ENCODE measurements at regions not wholly inside any gene's neighbourhood (a gene's known extent, or its start where the extent isn't known, plus 50 kb on each side); places are given as distances from the start of the nearest gene placed in this dataset.
"Not testable (repeated sequence)": the region's sequence is repeated elsewhere in the genome, so short reads cannot be mapped to it uniquely, and the experiment has no call there.

DNA sequence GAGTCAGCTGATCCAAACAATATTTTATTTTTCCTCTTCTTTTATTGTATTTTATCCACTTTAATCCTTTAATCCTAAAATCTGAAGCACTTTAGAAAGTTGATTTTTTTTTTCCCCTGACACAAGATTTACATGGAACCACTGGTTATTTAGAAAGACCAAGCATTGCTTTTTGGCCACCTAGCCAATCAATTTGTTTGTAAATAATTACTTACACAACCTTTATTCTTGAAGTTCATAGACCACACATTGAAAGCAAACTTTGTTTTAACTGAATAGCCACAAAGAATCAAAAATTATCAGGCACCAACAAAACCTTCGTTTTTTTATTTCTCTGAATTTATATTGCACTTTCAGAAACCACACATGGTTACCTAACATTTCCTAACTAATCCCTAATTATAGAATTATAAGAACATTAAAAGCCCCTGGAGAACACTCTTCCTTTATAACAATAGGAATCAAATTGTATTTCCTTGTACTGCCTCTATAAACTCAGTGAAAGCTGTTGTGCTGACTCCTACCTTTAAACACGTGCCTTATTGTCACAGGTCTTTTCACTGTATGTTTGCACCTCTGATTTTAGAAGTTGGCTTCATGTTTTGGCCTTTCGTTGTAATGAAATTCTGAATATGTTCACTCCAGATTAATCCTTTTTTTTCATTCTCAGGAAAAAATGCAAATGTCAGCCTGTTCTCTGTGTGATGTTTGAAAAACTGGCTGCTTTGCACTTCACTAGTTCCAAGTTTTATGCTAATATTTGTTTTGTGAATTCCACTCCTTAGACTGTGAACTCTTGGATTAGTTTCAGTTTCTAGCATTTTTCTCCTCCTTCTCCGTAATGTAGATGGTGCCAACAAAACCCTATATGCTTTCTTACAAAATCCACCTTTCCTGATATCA, 1511.9 kb downstream of the REEP3 start:
- H3K4me1 ChIP-seq (ENCODE audit: control insufficient read depth, insufficient read depth, low read length) = peaks cover 16% of the 10 kb centered on the region
- H3K27me3 ChIP-seq (ENCODE audit: control insufficient read depth, insufficient read depth, low read length) = no peaks in the 10 kb centered on the region
- peaks cover 4% of the 10 kb centered on the region for H3K9me3 ChIP-seq (ENCODE audit: control insufficient read depth, low read length)
- peak overlapping the region; percentile 32 for H3K4me3 ChIP-seq (ENCODE audit: low read length)
- H3K9ac ChIP-seq (ENCODE audit: low read length) = peak overlapping the region; percentile 49
- no peaks in the 10 kb centered on the region for H3K36me3 ChIP-seq (ENCODE audit: control insufficient read depth, insufficient read depth, low read length)

DNA sequence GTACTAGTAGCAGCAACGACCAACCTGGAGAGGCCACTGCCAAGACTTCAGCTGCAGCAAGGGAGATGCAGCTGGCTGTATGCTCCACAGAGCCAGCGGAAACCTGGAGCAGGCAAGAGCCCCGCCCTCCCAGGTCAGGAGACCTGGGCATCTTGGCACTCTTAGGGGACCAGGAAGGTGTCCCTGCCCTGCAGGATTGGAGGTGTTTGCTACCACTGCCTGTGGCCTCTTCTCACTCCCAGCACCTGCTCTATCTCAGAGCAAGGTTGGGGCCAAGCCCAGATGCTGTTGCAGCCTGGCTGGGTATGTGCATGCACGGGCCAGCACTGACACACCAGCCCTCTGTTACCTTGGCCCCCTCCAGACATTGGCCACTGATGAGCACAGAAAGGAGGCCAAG, 1512.8 kb downstream of the REEP3 start:
- Histone ChIP-seq H3K9me3 (ENCODE audit: control insufficient read depth, low read length) (peaks cover 4% of the 10 kb centered on the region), H3K36me3 (ENCODE audit: control insufficient read depth, insufficient read depth, low read length) (no peaks in the 10 kb centered on the region), H3K27me3 (ENCODE audit: control insufficient read depth, insufficient read depth, low read length) (no peaks in the 10 kb centered on the region), H3K4me3 (ENCODE audit: low read length) (peak overlapping the region; percentile 32), H3K4me1 (ENCODE audit: control insufficient read depth, insufficient read depth, low read length) (peaks cover 16% of the 10 kb centered on the region), H3K9ac (ENCODE audit: low read length) (no peak overlapping the region)

DNA sequence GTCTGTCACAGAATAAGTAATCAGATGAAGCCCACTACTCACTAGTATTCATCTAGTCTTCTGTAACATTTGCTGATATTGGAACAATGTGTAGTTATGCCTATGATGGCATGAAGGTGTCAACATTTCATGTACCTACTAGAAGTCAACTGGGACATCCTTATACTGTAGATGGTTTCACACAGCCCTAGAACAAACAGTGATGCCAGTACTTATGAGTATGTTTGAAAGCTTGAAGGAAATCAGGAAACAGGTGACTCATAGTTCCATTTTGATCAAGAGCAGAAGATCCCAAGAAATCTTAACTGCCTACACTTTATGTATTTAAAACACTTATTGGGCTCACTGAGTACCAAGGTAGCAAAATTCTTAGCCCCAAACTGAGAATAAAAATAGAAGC, 1519.6 kb downstream of the REEP3 start:
- no peaks in the 10 kb centered on the region for H3K27me3 ChIP-seq (ENCODE audit: control insufficient read depth, insufficient read depth, low read length)
- H3K36me3 ChIP-seq (ENCODE audit: control insufficient read depth, insufficient read depth, low read length) = no peaks in the 10 kb centered on the region
- H3K9me3 ChIP-seq (ENCODE audit: control insufficient read depth, low read length) = no peaks in the 10 kb centered on the region
- no peak overlapping the region for H3K9ac ChIP-seq (ENCODE audit: low read length)
- no peaks in the 10 kb centered on the region for H3K4me1 ChIP-seq (ENCODE audit: control insufficient read depth, insufficient read depth, low read length)
- H3K4me3 ChIP-seq (ENCODE audit: low read length) = no peak overlapping the region

DNA sequence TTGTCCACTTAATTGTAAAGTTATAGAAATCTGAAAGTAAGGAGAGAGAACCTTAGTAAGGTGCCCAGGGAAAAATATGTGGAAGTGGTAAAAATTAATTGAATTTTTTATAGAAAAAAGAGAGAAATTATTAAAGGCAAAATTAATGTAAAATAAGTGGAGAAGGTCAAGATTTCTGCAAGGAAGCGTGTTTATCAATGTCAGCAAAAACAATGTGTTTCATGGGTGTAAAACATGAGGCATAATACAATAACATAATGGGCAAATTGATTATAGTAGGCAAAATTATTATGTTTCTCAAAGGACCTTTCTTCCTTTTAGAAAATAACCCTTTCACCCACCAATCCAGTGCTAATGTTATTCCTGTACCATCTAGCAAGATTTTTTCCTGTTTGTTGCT, 1520.1 kb downstream of the REEP3 start:
- no peaks in the 10 kb centered on the region for H3K27me3 ChIP-seq (ENCODE audit: control insufficient read depth, insufficient read depth, low read length)
- H3K4me3 ChIP-seq (ENCODE audit: low read length) = no peak overlapping the region
- no peaks in the 10 kb centered on the region for H3K9me3 ChIP-seq (ENCODE audit: control insufficient read depth, low read length)
- no peak overlapping the region for H3K9ac ChIP-seq (ENCODE audit: low read length)
- H3K36me3 ChIP-seq (ENCODE audit: control insufficient read depth, insufficient read depth, low read length) = no peaks in the 10 kb centered on the region
- H3K4me1 ChIP-seq (ENCODE audit: control insufficient read depth, insufficient read depth, low read length) = no peaks in the 10 kb centered on the region

DNA sequence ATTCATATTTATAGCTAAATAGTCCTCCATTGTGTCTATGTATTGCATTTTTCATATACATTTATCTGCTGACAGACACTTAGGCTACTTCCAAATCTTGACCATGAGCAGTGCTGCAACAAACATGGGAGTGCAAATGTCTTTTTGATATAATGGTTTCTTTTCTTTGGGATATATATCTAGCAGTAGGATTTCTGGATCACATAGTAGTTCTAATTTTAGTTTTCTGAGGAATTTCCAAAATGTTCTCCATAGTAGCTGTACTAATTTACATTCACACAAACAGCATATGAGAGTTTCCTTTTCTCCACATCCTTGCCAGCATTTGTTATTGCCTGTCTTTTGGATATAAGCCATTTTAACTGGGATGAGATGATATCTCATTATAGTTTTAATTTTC, 1521.3 kb downstream of the REEP3 start:
- Histone ChIP-seq H3K36me3 (ENCODE audit: control insufficient read depth, insufficient read depth, low read length) (no peaks in the 10 kb centered on the region), H3K4me3 (ENCODE audit: low read length) (no peak overlapping the region), H3K4me1 (ENCODE audit: control insufficient read depth, insufficient read depth, low read length) (no peaks in the 10 kb centered on the region), H3K9me3 (ENCODE audit: control insufficient read depth, low read length) (no peaks in the 10 kb centered on the region), H3K27me3 (ENCODE audit: control insufficient read depth, insufficient read depth, low read length) (no peaks in the 10 kb centered on the region), H3K9ac (ENCODE audit: low read length) (no peak overlapping the region)

DNA sequence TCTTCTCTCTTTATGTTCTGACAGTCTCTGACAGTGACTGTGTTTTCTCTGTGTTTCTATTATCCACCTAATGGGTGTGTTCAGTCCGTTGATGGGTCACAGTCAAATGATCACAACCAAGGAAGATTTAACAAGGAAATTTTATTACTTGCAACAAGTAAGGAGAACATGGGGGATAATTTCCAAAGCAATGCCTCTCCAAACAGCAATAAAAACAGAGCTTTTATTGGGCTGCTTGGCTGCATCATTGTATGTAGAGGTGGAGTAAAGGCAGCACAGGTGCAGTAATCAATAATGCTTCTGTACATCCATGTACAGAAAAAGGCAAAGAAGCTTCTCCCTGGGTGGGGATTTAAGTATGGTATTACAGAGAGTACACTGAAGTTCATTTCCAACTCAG, 1525.6 kb downstream of the REEP3 start:
- Histone ChIP-seq H3K9me3 (ENCODE audit: control insufficient read depth, low read length) (no peaks in the 10 kb centered on the region), H3K27me3 (ENCODE audit: control insufficient read depth, insufficient read depth, low read length) (no peaks in the 10 kb centered on the region), H3K9ac (ENCODE audit: low read length) (no peak overlapping the region), H3K4me1 (ENCODE audit: control insufficient read depth, insufficient read depth, low read length) (no peaks in the 10 kb centered on the region), H3K4me3 (ENCODE audit: low read length) (no peak overlapping the region), H3K36me3 (ENCODE audit: control insufficient read depth, insufficient read depth, low read length) (no peaks in the 10 kb centered on the region)

DNA sequence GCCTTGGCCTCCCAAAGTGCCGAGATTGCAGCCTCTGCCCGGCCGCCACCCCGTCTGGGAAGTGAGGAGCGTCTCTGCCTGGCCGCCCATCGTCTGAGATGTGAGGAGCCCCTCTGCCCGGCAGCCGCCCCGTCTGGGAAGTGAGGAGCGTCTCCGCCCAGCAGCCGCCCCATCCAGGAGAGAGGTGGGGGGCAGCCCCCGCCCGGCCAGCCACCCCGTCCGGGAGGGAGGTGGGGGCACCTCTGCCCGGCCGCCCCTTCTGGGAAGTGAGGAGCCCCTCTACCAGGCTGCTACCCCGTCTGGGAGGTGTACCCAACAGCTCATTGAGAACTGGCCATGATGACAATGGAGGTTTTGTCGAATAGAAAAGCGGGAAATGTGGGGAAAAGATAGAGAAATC, 1530.9 kb downstream of the REEP3 start:
- not testable (repeated sequence) for H3K27me3 ChIP-seq (ENCODE audit: control insufficient read depth, insufficient read depth, low read length); H3K36me3 ChIP-seq (ENCODE audit: control insufficient read depth, insufficient read depth, low read length); H3K4me3 ChIP-seq (ENCODE audit: low read length); H3K9ac ChIP-seq (ENCODE audit: low read length); H3K9me3 ChIP-seq (ENCODE audit: control insufficient read depth, low read length); H3K4me1 ChIP-seq (ENCODE audit: control insufficient read depth, insufficient read depth, low read length)

DNA sequence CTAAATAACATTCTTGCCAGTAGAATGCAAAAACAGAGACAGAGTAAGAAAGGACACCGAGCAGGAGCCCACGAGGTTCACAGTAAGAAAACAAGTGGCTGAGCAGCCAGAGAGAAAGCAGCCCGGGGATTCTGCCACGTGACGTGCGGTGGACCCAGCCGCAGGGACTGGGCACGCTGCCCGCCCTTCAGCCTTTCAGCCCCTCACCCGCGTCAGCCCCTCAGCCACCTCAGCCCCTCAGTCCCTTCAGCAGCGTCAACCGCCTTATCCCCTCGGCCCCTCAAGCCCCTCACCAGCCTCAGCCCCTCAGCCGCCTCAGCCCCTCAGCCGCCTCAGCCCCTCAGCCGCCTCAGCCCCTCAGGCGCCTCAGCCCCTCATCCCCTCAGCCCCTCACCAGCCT, 1532.2 kb downstream of the REEP3 start:
- not testable (repeated sequence) for H3K4me3 ChIP-seq (ENCODE audit: low read length); H3K4me1 ChIP-seq (ENCODE audit: control insufficient read depth, insufficient read depth, low read length); H3K27me3 ChIP-seq (ENCODE audit: control insufficient read depth, insufficient read depth, low read length); H3K9me3 ChIP-seq (ENCODE audit: control insufficient read depth, low read length); H3K36me3 ChIP-seq (ENCODE audit: control insufficient read depth, insufficient read depth, low read length); H3K9ac ChIP-seq (ENCODE audit: low read length)

DNA sequence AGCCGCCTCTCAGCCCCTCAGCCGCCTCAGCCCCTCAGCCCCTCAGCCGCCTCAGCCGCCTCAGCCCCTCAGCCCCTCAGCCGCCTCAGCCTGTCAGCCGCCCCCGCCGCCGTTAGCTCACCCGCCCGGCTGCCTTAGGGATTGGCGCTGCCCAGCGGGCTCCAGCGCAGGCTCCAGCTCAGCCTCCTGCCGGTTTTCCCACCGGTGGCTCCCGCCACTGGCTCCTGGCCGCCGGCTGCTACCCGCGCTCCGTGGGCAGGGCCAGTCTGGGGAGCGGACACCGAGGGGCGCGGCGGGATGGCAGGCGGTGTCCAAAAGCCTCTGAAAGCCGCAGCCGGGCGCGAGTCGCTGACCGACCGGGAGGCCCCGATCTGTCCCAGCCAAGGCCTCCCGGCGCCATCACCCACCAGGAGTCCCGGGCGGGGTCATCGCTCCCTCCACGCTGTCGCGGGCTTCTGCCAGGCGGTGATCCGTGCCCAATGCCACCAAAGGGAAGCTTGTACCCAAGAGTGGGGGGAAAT, 1532.7 kb downstream of the REEP3 start:
- H3K36me3 ChIP-seq (ENCODE audit: control insufficient read depth, insufficient read depth, low read length); H3K27me3 ChIP-seq (ENCODE audit: control insufficient read depth, insufficient read depth, low read length); H3K4me3 ChIP-seq (ENCODE audit: low read length); H3K9me3 ChIP-seq (ENCODE audit: control insufficient read depth, low read length); H3K9ac ChIP-seq (ENCODE audit: low read length); H3K4me1 ChIP-seq (ENCODE audit: control insufficient read depth, insufficient read depth, low read length): not testable (repeated sequence)

DNA sequence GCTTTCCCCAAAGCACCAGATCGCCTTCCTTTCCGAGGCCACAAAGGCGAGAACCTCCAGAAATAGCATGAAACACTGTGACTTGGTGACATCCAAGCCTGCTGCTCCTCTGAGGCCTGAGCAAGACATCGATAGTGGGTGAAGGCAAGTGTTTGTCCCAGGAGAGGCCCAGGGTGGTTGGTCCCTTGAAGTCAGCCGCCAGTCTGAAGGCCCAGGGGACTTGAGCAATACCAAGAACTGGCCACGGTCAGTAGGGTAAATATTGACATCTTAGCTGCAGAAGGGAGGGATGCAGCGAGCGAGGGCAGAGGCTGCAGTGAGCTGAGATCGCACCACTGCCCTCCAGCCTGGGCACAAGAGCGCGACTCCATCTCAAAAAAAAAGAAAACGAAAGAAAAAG, 1533.5 kb downstream of the REEP3 start:
- not testable (repeated sequence) for H3K9ac ChIP-seq (ENCODE audit: low read length); H3K36me3 ChIP-seq (ENCODE audit: control insufficient read depth, insufficient read depth, low read length); H3K4me3 ChIP-seq (ENCODE audit: low read length); H3K27me3 ChIP-seq (ENCODE audit: control insufficient read depth, insufficient read depth, low read length); H3K9me3 ChIP-seq (ENCODE audit: control insufficient read depth, low read length); H3K4me1 ChIP-seq (ENCODE audit: control insufficient read depth, insufficient read depth, low read length)

DNA sequence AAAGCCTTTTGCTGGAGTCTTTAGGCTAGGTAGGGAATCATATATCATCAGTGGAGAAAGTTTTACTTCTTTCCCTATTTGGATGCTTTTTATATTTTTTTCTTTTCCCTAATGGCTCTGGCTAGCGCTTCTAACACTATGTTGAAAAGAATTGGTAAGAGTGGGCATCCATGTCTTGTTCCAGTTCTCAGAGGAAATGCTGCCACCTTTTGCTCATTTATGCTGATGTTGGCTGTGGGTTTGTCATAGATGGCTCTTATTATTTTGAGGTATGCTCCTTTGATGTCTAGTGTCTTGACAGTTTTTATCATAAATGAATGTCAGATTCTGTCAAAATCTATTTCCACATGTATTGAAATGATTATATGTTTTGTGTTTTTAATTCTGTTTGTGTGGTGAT, 1544.1 kb downstream of the REEP3 start:
- Histone ChIP-seq H3K4me3 (ENCODE audit: low read length) (no peak overlapping the region), H3K9me3 (ENCODE audit: control insufficient read depth, low read length) (no peaks in the 10 kb centered on the region), H3K9ac (ENCODE audit: low read length) (no peak overlapping the region)

DNA sequence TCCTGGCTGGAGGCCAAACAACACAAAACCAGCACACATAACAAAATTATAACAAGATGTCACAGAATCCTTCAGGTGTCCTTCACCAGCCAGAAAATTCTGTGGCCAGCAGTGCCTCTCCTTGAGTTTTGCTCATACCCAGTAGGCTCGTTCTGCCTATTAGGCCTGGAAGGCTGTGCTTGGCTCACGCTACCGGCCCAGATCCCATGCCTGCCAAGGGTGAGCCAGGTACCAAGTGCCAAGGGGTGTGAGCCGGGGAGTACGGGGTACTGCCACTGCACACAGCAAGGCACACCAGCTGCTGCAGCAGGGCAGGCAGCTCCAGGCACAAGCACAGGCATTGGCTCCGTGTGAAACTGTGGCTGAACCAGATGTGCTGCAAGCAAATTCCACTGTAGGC, 1562.0 kb downstream of the REEP3 start:
- H3K36me3 ChIP-seq (ENCODE audit: control insufficient read depth, insufficient read depth, low read length) = no peaks in the 10 kb centered on the region
- H3K9me3 ChIP-seq (ENCODE audit: control insufficient read depth, low read length) = no peaks in the 10 kb centered on the region
- H3K9ac ChIP-seq (ENCODE audit: low read length) = no peak overlapping the region
- no peak overlapping the region for H3K4me3 ChIP-seq (ENCODE audit: low read length)
- H3K4me1 ChIP-seq (ENCODE audit: control insufficient read depth, insufficient read depth, low read length) = no peaks in the 10 kb centered on the region
- H3K27me3 ChIP-seq (ENCODE audit: control insufficient read depth, insufficient read depth, low read length) = no peaks in the 10 kb centered on the region

More for the DNA sequence above, 1544.1 kb downstream of the REEP3 start:
- Histone ChIP-seq H3K27me3 (ENCODE audit: control insufficient read depth, insufficient read depth, low read length) (no peaks in the 10 kb centered on the region), H3K4me1 (ENCODE audit: control insufficient read depth, insufficient read depth, low read length) (no peaks in the 10 kb centered on the region), H3K36me3 (ENCODE audit: control insufficient read depth, insufficient read depth, low read length) (no peaks in the 10 kb centered on the region)

All from mucosa of stomach (tissue), 1 donor.